Left ventricle myocardium inferior (tissue), 1 donor: ENCODE measurements at regions not wholly inside any gene's neighbourhood (a gene's known extent, or its start where the extent isn't known, plus 50 kb on each side); places are given as distances from the start of the nearest gene placed in this dataset.

Experiments
- DNase-seq: peaks from one replicate; pipeline ENCODE4 v3.0.0-alpha.2; 2020
- H3K27ac ChIP-seq: fragments of 200-600 bp; replicated peaks from 2 replicates; pipeline ENCODE4 v1.8.0; 2021
- H3K27me3 ChIP-seq: fragments of 200-600 bp; 2 replicates; pipeline ENCODE4 v1.8.0; 2021; ENCODE audit warnings: low read depth
- H3K36me3 ChIP-seq: fragments of 200-600 bp; 2 replicates; pipeline ENCODE4 v1.8.0; 2021
- H3K4me1 ChIP-seq: fragments of 200-600 bp; 2 replicates; pipeline ENCODE4 v1.8.0; 2021
- H3K4me3 ChIP-seq: fragments of 200-600 bp; 2 replicates; pipeline ENCODE4 v1.8.0; 2021; ENCODE audit warnings: mild to moderate bottlenecking, moderate library complexity
- H3K9me3 ChIP-seq: fragments of 200-600 bp; replicated peaks from 2 replicates; pipeline ENCODE4 v1.8.0; 2021
- CTCF ChIP-seq: fragments of 200-600 bp; IDR thresholded peaks from 2 replicates; pipeline ENCODE4 v1.8.0; 2021; ENCODE audit warnings: antibody characterized with exemption, mild to moderate bottlenecking, borderline replicate concordance
- intact Hi-C: fragments of 100-400 bp; cut with micrococcal nuclease; formaldehyde crosslinking; loops from one replicate; pipeline ENCODE4 v1.11.0; 2022
- donor health status: DM: no; HTN: yes; CAD: no; lungs with severe emphysema.

GRCh38 chr5:8710426-8710930 lies 835.4 kb downstream of the SEMA5A start:
- intact Hi-C loops: no loop called here
- DNase-seq: no peak
- H3K4me1 ChIP-seq: no peaks in the 10 kb centered on the region
- H3K9me3 ChIP-seq: peaks cover 12% of the 10 kb centered on the region
- no peaks in the 10 kb centered on the region for H3K36me3 ChIP-seq
- no peak overlapping the region for H3K27ac ChIP-seq
- no peaks in the 10 kb centered on the region for H3K27me3 ChIP-seq
- TF ChIP-seq CTCF: no peak
- no peak overlapping the region for H3K4me3 ChIP-seq

GRCh38 chr5:8714198-8714597 lies 831.7 kb downstream of the SEMA5A start:
- intact Hi-C loops: no loop called here
- TF ChIP-seq CTCF: no peak
- no peak overlapping the region for H3K4me3 ChIP-seq
- no peaks in the 10 kb centered on the region for H3K4me1 ChIP-seq
- no peak for DNase-seq
- H3K9me3 ChIP-seq: peaks cover 6% of the 10 kb centered on the region
- no peaks in the 10 kb centered on the region for H3K27me3 ChIP-seq
- H3K27ac ChIP-seq: no peak overlapping the region
- no peaks in the 10 kb centered on the region for H3K36me3 ChIP-seq

- no peak for DNase-seq
- Histone ChIP-seq H3K27ac (no peak overlapping the region), H3K36me3 (no peaks in the 10 kb centered on the region), H3K27me3 (no peaks in the 10 kb centered on the region), H3K9me3 (peaks cover 6% of the 10 kb centered on the region), H3K4me1 (no peaks in the 10 kb centered on the region), H3K4me3 (no peak overlapping the region)
- intact Hi-C loops: no loop called here
- no peak for TF ChIP-seq CTCF
These were observed 831.0 kb downstream of the SEMA5A start for GRCh38 chr5:8714861-8715260.

- no peak for DNase-seq
- H3K9me3 ChIP-seq: no peaks in the 10 kb centered on the region
- no peak overlapping the region for H3K27ac ChIP-seq
- H3K36me3 ChIP-seq: no peaks in the 10 kb centered on the region
- intact Hi-C loops: no loop called here
- no peak for TF ChIP-seq CTCF
- no peaks in the 10 kb centered on the region for H3K4me1 ChIP-seq
- no peaks in the 10 kb centered on the region for H3K27me3 ChIP-seq
- H3K4me3 ChIP-seq: no peak overlapping the region
These were observed 826.1 kb downstream of the SEMA5A start for GRCh38 chr5:8719796-8720195.

- no peaks in the 10 kb centered on the region for H3K36me3 ChIP-seq
- no peak for DNase-seq
- H3K4me3 ChIP-seq: no peak overlapping the region
- H3K27me3 ChIP-seq: no peaks in the 10 kb centered on the region
- no peaks in the 10 kb centered on the region for H3K4me1 ChIP-seq
- intact Hi-C loops: no loop called here
- no peaks in the 10 kb centered on the region for H3K9me3 ChIP-seq
- no peak overlapping the region for H3K27ac ChIP-seq
- TF ChIP-seq CTCF: no peak
These were observed 825.4 kb downstream of the SEMA5A start for GRCh38 chr5:8720506-8720905.

GRCh38 chr5:8721536-8721935 lies 824.3 kb downstream of the SEMA5A start:
- no peak for TF ChIP-seq CTCF
- no peak overlapping the region for H3K27ac ChIP-seq
- H3K36me3 ChIP-seq: no peaks in the 10 kb centered on the region
- H3K27me3 ChIP-seq: no peaks in the 10 kb centered on the region
- no peaks in the 10 kb centered on the region for H3K9me3 ChIP-seq
- intact Hi-C loops: no loop called here
- no peak for DNase-seq
- no peaks in the 10 kb centered on the region for H3K4me1 ChIP-seq
- H3K4me3 ChIP-seq: no peak overlapping the region
